Caco-2 (cell line): ENCODE measurements at regions not wholly inside any gene's neighbourhood (a gene's known extent, or its start where the extent isn't known, plus 50 kb on each side); places are given as distances from the start of the nearest gene placed in this dataset.

Experiments
- BruUV-seq: library from RNA; stranded (reverse); fragments of 400-500 nt; replicated peaks from 2 replicates; lab custom pipeline; 2021; lab: Mats Ljungman, UMichigan
- CTCF ChIA-PET: fragments of 300-600 bp; sonication (Branson Sonifier 250); formaldehyde crosslinking; loops from one replicate; lab custom pipeline; 2022; ENCODE audit warnings: antibody characterized with exemption; lab: Charles Lee
- POLR2A ChIA-PET: fragments of 300-600 bp; sonication (Branson Sonifier 250); formaldehyde crosslinking; loops from one replicate; lab custom pipeline; 2022; ENCODE audit warnings: antibody characterized with exemption; lab: Charles Lee
- DNase-seq, 2 experiments: peaks; one replicate each; pipeline versions ENCODE4 v3.0.0 to v3.0.0-alpha.2; 2020 to 2022
- H3K27me3 ChIP-seq: replicated peaks from 2 replicates; pipeline ENCODE4 v1.6.0; 2011; ENCODE audit warnings: low read length; ENCODE audit not compliant: control insufficient read depth, insufficient read depth
- H3K36me3 ChIP-seq: 2 replicates; pipeline ENCODE4 v1.5.1; 2011; ENCODE audit warnings: low read length; ENCODE audit not compliant: control insufficient read depth, insufficient read depth
- H3K4me1 ChIP-seq: fragments of 250-450 bp; sonication (Bioruptor Pico); 2 replicates; pipeline ENCODE4 v1.5.1; 2020; ENCODE audit warnings: mild to moderate bottlenecking
- H3K4me3 ChIP-seq: 2 replicates; pipeline ENCODE4 v1.5.1; 2011; ENCODE audit warnings: low read depth, mild to moderate bottlenecking, control low read depth, low read length
- H3K9me3 ChIP-seq: fragments of 250-450 bp; sonication (Bioruptor Pico); 2 replicates; pipeline ENCODE4 v1.5.1; 2020; ENCODE audit warnings: mild to moderate bottlenecking, moderate library complexity
- H3K27ac Mint-ChIP-seq: one replicate; pipeline ENCODE4 v1.8.0; 2022; ENCODE audit warnings: mixed read lengths; ENCODE audit not compliant: unreplicated experiment
- H3K27me3 Mint-ChIP-seq: one replicate; pipeline ENCODE4 v1.8.0; 2022; ENCODE audit warnings: mixed read lengths; ENCODE audit not compliant: insufficient read depth, unreplicated experiment
- H3K36me3 Mint-ChIP-seq: one replicate; pipeline ENCODE4 v1.8.0; 2022; ENCODE audit warnings: mild to moderate bottlenecking, mixed read lengths; ENCODE audit not compliant: insufficient read depth, unreplicated experiment
- H3K4me1 Mint-ChIP-seq: one replicate; pipeline ENCODE4 v1.8.0; 2022; ENCODE audit warnings: low read depth, mixed read lengths; ENCODE audit not compliant: unreplicated experiment
- H3K4me3 Mint-ChIP-seq: one replicate; pipeline ENCODE4 v1.8.0; 2022; ENCODE audit warnings: mild to moderate bottlenecking, moderate library complexity, mixed read lengths; ENCODE audit not compliant: unreplicated experiment
- H3K9me3 Mint-ChIP-seq: one replicate; pipeline ENCODE4 v1.8.0; 2022; ENCODE audit warnings: mixed read lengths; ENCODE audit not compliant: unreplicated experiment
- CTCF ChIP-seq, 2 experiments: fragments of 200-600 bp in 1 of 2; IDR thresholded peaks; 1 replicate in 1 of 2; 2 replicates in 1 of 2; pipeline versions ENCODE4 v1.5.1 to v1.8.0; 2011 to 2022; ENCODE audit warnings: antibody characterized with exemption in 1 of 2, control low read depth in 1 of 2, inconsistent platforms in 1 of 2, low read depth in 1 of 2, low read length in 1 of 2, mild to moderate bottlenecking in 1 of 2, moderate library complexity in 1 of 2; ENCODE audit not compliant: insufficient read depth in 1 of 2, severe bottlenecking in 1 of 2, unreplicated experiment in 1 of 2
- intact Hi-C: fragments of 100-400 bp; cut with micrococcal nuclease; formaldehyde crosslinking; loops from one replicate; pipeline ENCODE4 v1.10.0; 2022; ENCODE audit not compliant: unreplicated experiment

GRCh38 chrX:40273356-40274050, 175.7 kb upstream of the BCOR start:
- no peak for DNase-seq
- H3K4me3 ChIP-seq: no peak overlapping the region
- Mint-ChIP-seq H3K27me3 (no peaks in the 10 kb centered on the region), H3K36me3 (no peaks in the 10 kb centered on the region), H3K4me3 (no peak overlapping the region), H3K9me3 (no peaks in the 10 kb centered on the region), H3K27ac (no peak overlapping the region), H3K4me1 (no peaks in the 10 kb centered on the region)
- no peaks in the 10 kb centered on the region for H3K36me3 ChIP-seq
- ChIA-PET POLR2A (no interaction called here), CTCF (no interaction called here)
- no peaks in the 10 kb centered on the region for H3K27me3 ChIP-seq
- no peaks in the 10 kb centered on the region for H3K9me3 ChIP-seq
- peaks cover 2% of the 10 kb centered on the region; the same call in 1 of the 2 replicates for H3K4me1 ChIP-seq
- TF ChIP-seq CTCF (IDR thresholded peaks at IDR 0.05; ENCODE audit: insufficient read depth in 1 of 2, low read depth in 1 of 2, low read length in 1 of 2, severe bottlenecking in 1 of 2, unreplicated experiment in 1 of 2): no peak
- BruUV-seq: no TSS peak
- intact Hi-C loops: no loop called here

- POLR2A ChIA-PET: no interaction called here
- Histone ChIP-seq H3K4me1 (no peaks in the 10 kb centered on the region), H3K9me3 (no peaks in the 10 kb centered on the region), H3K27me3 (no peaks in the 10 kb centered on the region), H3K36me3 (no peaks in the 10 kb centered on the region), H3K4me3 (no peak overlapping the region)
- intact Hi-C loops: no loop called here
- CTCF ChIA-PET: no interaction called here
- Mint-ChIP-seq H3K27me3 (no peaks in the 10 kb centered on the region), H3K9me3 (no peaks in the 10 kb centered on the region), H3K4me3 (no peak overlapping the region), H3K27ac (no peak overlapping the region), H3K4me1 (no peaks in the 10 kb centered on the region), H3K36me3 (no peaks in the 10 kb centered on the region)
- no peak for DNase-seq
- BruUV-seq: no TSS peak
- TF ChIP-seq CTCF (IDR thresholded peaks at IDR 0.05; ENCODE audit: insufficient read depth in 1 of 2, low read depth in 1 of 2, low read length in 1 of 2, severe bottlenecking in 1 of 2, unreplicated experiment in 1 of 2): no peak
These were observed 175.0 kb upstream of the BCOR start for GRCh38 chrX:40272776-40273175.

- no peaks in the 10 kb centered on the region for H3K36me3 ChIP-seq
- no peaks in the 10 kb centered on the region for H3K4me1 ChIP-seq
- DNase-seq: no peak
- no peaks in the 10 kb centered on the region for H3K36me3 Mint-ChIP-seq
- H3K4me3 Mint-ChIP-seq: no peak overlapping the region
- H3K27me3 ChIP-seq: no peaks in the 10 kb centered on the region
- H3K9me3 Mint-ChIP-seq: no peaks in the 10 kb centered on the region
- no peak overlapping the region for H3K4me3 ChIP-seq
- TF ChIP-seq CTCF (IDR thresholded peaks at IDR 0.05; ENCODE audit: insufficient read depth in 1 of 2, low read depth in 1 of 2, low read length in 1 of 2, severe bottlenecking in 1 of 2, unreplicated experiment in 1 of 2): no peak
- CTCF ChIA-PET: no interaction called here
- H3K27ac Mint-ChIP-seq: no peak overlapping the region
- H3K4me1 Mint-ChIP-seq: no peaks in the 10 kb centered on the region
- H3K27me3 Mint-ChIP-seq: no peaks in the 10 kb centered on the region
- intact Hi-C loops: no loop called here
- POLR2A ChIA-PET: no interaction called here
- no peaks in the 10 kb centered on the region for H3K9me3 ChIP-seq
- BruUV-seq: no TSS peak
These were observed 174.4 kb upstream of the BCOR start for GRCh38 chrX:40272141-40272540.
